ENCODE measurements at regions not wholly inside any gene's neighbourhood (a gene's known extent, or its start where the extent isn't known, plus 50 kb on each side); places are given as distances from the start of the nearest gene placed in this dataset.

DNA sequence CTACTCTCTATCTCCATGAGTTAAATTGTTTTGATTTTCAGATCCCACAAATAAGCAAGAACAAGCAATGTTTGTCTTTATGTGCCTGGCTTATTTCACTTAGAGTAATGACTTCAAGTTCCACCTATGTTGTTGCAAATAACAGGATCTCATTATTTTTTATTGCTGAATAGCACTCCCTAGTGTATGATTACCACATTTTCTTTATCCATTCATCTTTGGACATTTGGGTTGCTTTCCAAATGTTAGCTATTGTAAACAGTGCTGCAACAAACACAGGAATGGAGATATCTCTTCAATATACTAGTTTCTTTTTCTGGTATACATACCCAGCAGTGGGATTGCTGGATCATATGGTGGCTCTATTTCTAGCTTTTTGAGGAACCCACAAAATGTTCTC, 136.0 kb downstream of the SLITRK2 start:
- no peaks in the 10 kb centered on the region for H3K27me3 ChIP-seq (ENCODE audit: insufficient read depth, low read length, poor library complexity)
- no peaks in the 10 kb centered on the region for H3K9me3 ChIP-seq (ENCODE audit: insufficient read depth, low read length, severe bottlenecking)
- H3K4me2 ChIP-seq (ENCODE audit: insufficient read depth, low read length), result no peak overlapping the region
- TF ChIP-seq, protein P1, sequence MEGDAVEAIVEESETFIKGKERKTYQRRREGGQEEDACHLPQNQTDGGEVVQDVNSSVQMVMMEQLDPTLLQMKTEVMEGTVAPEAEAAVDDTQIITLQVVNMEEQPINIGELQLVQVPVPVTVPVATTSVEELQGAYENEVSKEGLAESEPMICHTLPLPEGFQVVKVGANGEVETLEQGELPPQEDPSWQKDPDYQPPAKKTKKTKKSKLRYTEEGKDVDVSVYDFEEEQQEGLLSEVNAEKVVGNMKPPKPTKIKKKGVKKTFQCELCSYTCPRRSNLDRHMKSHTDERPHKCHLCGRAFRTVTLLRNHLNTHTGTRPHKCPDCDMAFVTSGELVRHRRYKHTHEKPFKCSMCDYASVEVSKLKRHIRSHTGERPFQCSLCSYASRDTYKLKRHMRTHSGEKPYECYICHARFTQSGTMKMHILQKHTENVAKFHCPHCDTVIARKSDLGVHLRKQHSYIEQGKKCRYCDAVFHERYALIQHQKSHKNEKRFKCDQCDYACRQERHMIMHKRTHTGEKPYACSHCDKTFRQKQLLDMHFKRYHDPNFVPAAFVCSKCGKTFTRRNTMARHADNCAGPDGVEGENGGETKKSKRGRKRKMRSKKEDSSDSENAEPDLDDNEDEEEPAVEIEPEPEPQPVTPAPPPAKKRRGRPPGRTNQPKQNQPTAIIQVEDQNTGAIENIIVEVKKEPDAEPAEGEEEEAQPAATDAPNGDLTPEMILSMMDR (IDR thresholded peaks at IDR 0.05; ENCODE audit: borderline replicate concordance, extremely low read depth, low read length, poor library complexity, severe bottlenecking), result no peak
- no peak for TF ChIP-seq EZH2 (IDR thresholded peaks at IDR 0.05; ENCODE audit: borderline replicate concordance, low read depth, low read length, severe bottlenecking)
- no peak overlapping the region for H3K27ac ChIP-seq (ENCODE audit: low read length)
- no peaks in the 10 kb centered on the region for H3K36me3 ChIP-seq (ENCODE audit: insufficient read depth, low read length)
- no peak overlapping the region for H3K4me3 ChIP-seq (ENCODE audit: low read depth in 1 of 2, low read length in 2 of 2)
- H3K79me2 ChIP-seq (ENCODE audit: insufficient read depth, low read length), result no peaks in the 10 kb centered on the region
- H2AFZ ChIP-seq (ENCODE audit: low read depth, low read length), result no peak overlapping the region
- H4K20me1 ChIP-seq (ENCODE audit: insufficient read depth, low read length), result no peaks in the 10 kb centered on the region
- no peak for DNase-seq
- no peak for ATAC-seq (ENCODE audit: insufficient read depth, low read depth)
- no peaks in the 10 kb centered on the region for H3K4me1 ChIP-seq (ENCODE audit: insufficient read depth, low read length)
- H3K9ac ChIP-seq (ENCODE audit: low read depth, low read length), result no peak overlapping the region

DNA sequence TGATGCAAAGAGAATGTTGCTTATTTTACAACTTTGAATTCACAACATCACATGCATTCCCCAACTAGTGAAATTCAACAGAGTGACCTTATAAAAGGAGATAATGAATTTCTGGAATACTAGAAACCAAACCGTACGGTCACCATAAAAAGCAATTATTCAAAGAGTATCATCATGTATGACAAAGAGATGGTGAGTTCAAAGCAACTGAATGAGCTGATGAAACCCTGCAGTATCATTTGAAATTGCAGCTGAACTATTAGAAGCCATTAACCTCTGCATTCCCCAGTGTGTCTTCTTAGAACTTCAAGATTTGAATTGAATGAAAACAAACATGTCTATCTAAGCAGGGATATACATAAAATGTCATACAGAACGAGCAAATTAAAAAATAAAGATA, 172.4 kb downstream of the SLITRK2 start:
- no peak overlapping the region for H3K27ac ChIP-seq (ENCODE audit: low read length)
- DNase-seq, result no peak
- no peak for TF ChIP-seq EZH2 (IDR thresholded peaks at IDR 0.05; ENCODE audit: borderline replicate concordance, low read depth, low read length, severe bottlenecking)
- TF ChIP-seq, protein P1 (IDR thresholded peaks at IDR 0.05; ENCODE audit: borderline replicate concordance, extremely low read depth, low read length, poor library complexity, severe bottlenecking), result no peak
- no peaks in the 10 kb centered on the region for H3K4me1 ChIP-seq (ENCODE audit: insufficient read depth, low read length)
- no peak for ATAC-seq (ENCODE audit: insufficient read depth, low read depth)
- H3K36me3 ChIP-seq (ENCODE audit: insufficient read depth, low read length), result no peaks in the 10 kb centered on the region
- H3K4me2 ChIP-seq (ENCODE audit: insufficient read depth, low read length), result no peak overlapping the region
- H2AFZ ChIP-seq (ENCODE audit: low read depth, low read length), result no peak overlapping the region
- no peak overlapping the region for H3K9ac ChIP-seq (ENCODE audit: low read depth, low read length)
- H3K4me3 ChIP-seq (ENCODE audit: low read depth in 1 of 2, low read length in 2 of 2), result no peak overlapping the region
- no peaks in the 10 kb centered on the region for H4K20me1 ChIP-seq (ENCODE audit: insufficient read depth, low read length)
- H3K9me3 ChIP-seq (ENCODE audit: insufficient read depth, low read length, severe bottlenecking), result no peaks in the 10 kb centered on the region
- no peaks in the 10 kb centered on the region for H3K79me2 ChIP-seq (ENCODE audit: insufficient read depth, low read length)
- no peaks in the 10 kb centered on the region for H3K27me3 ChIP-seq (ENCODE audit: insufficient read depth, low read length, poor library complexity)

DNA sequence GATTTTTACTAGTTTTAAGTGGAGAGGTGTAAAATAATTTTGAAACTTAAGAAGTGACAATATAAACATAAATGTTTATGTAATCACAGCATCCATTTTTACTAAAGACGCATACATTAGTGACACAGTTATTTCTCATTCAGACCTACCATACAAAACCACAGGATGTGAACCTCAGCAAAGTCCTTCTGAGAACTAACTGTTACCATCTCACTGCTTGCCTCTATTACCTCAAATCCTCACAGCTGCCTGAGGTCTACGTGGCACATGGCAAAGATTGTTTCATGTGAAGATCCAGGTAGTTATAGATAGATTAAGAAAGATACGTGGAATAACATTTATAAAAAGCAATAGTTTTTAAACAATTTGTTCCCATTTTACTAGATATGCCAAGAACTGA, 189.0 kb downstream of the SLITRK2 start:
- no peak overlapping the region for H3K4me2 ChIP-seq (ENCODE audit: insufficient read depth, low read length)
- no peaks in the 10 kb centered on the region for H3K36me3 ChIP-seq (ENCODE audit: insufficient read depth, low read length)
- TF ChIP-seq EZH2 (IDR thresholded peaks at IDR 0.05; ENCODE audit: borderline replicate concordance, low read depth, low read length, severe bottlenecking), result no peak
- TF ChIP-seq, protein P1 (IDR thresholded peaks at IDR 0.05; ENCODE audit: borderline replicate concordance, extremely low read depth, low read length, poor library complexity, severe bottlenecking), result no peak
- DNase-seq (peak; percentile 17), ATAC-seq (ENCODE audit: insufficient read depth, low read depth) (peak; percentile 71; the same call in 2 of the 3 replicates)
- no peak overlapping the region for H3K9ac ChIP-seq (ENCODE audit: low read depth, low read length)
- no peaks in the 10 kb centered on the region for H4K20me1 ChIP-seq (ENCODE audit: insufficient read depth, low read length)
- H3K79me2 ChIP-seq (ENCODE audit: insufficient read depth, low read length), result no peaks in the 10 kb centered on the region
- H2AFZ ChIP-seq (ENCODE audit: low read depth, low read length), result no peak overlapping the region
- H3K4me3 ChIP-seq (ENCODE audit: low read depth in 1 of 2, low read length in 2 of 2), result no peak overlapping the region
- 0 out of 2 replicates have a peak, but pooled peaks cover 4% of the 10 kb centered on the region for H3K4me1 ChIP-seq (ENCODE audit: insufficient read depth, low read length)
- H3K9me3 ChIP-seq (ENCODE audit: insufficient read depth, low read length, severe bottlenecking), result no peaks in the 10 kb centered on the region
- no peaks in the 10 kb centered on the region for H3K27me3 ChIP-seq (ENCODE audit: insufficient read depth, low read length, poor library complexity)
- no peak overlapping the region for H3K27ac ChIP-seq (ENCODE audit: low read length)

DNA sequence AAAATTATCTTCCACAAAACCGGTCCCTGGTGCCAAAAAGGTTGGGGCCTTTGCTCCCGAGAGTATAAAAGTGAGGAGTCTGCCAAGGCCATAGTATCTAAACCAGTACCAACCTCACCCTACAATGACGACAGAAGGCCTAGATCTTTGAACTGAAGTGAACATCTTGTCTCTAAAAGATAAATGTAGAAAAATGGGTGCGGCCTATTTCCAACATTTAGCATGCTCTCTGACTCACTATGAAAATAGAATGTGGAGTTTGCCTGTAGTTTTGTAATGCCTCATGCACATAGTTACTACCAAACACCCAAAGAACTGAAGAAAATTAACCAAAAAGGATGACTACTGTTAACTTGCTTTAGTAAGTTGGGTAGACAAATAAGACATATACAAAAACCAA, 218.4 kb downstream of the SLITRK2 start:
- Histone ChIP-seq H3K79me2 (ENCODE audit: insufficient read depth, low read length) (no peaks in the 10 kb centered on the region), H3K9ac (ENCODE audit: low read depth, low read length) (no peak overlapping the region), H3K27ac (ENCODE audit: low read length) (no peak overlapping the region), H3K9me3 (ENCODE audit: insufficient read depth, low read length, severe bottlenecking) (no peaks in the 10 kb centered on the region), H3K4me1 (ENCODE audit: insufficient read depth, low read length) (no peaks in the 10 kb centered on the region), H3K4me3 (ENCODE audit: low read depth in 1 of 2, low read length in 2 of 2) (no peak overlapping the region), H4K20me1 (ENCODE audit: insufficient read depth, low read length) (no peaks in the 10 kb centered on the region), H3K4me2 (ENCODE audit: insufficient read depth, low read length) (no peak overlapping the region), H3K36me3 (ENCODE audit: insufficient read depth, low read length) (no peaks in the 10 kb centered on the region), H3K27me3 (ENCODE audit: insufficient read depth, low read length, poor library complexity) (no peaks in the 10 kb centered on the region), H2AFZ (ENCODE audit: low read depth, low read length) (no peak overlapping the region)
- no peak for DNase-seq
- ATAC-seq (ENCODE audit: insufficient read depth, low read depth), result no peak
- TF ChIP-seq, protein P1 (IDR thresholded peaks at IDR 0.05; ENCODE audit: borderline replicate concordance, extremely low read depth, low read length, poor library complexity, severe bottlenecking), result no peak
- no peak for TF ChIP-seq EZH2 (IDR thresholded peaks at IDR 0.05; ENCODE audit: borderline replicate concordance, low read depth, low read length, severe bottlenecking)

Data from DND-41 (cell line).